Calu3 (cell line): ENCODE measurements at regions not wholly inside any gene's neighbourhood (a gene's known extent, or its start where the extent isn't known, plus 50 kb on each side); places are given as distances from the start of the nearest gene placed in this dataset.
A peak's percentile ranks its signal among the peaks of the same experiment; 100 is the strongest.

Experiments
- BruUV-seq: library from RNA; stranded (reverse); fragments of 400-500 nt; replicated peaks from 2 replicates; lab custom pipeline; 2021; lab: Mats Ljungman, UMichigan
- CTCF ChIA-PET: fragments of 300-600 bp; sonication (Branson Sonifier 250); formaldehyde crosslinking; loops from one replicate; lab custom pipeline; 2022; ENCODE audit warnings: antibody characterized with exemption; lab: Charles Lee
- DNase-seq: peaks from one replicate; pipeline ENCODE4 v3.0.0; 2022
- H3K27ac Mint-ChIP-seq: one replicate; pipeline ENCODE4 v1.8.0; 2022; ENCODE audit warnings: mixed read lengths; ENCODE audit not compliant: unreplicated experiment
- H3K27me3 Mint-ChIP-seq: one replicate; pipeline ENCODE4 v1.8.0; 2022; ENCODE audit warnings: mixed read lengths; ENCODE audit not compliant: unreplicated experiment
- H3K36me3 Mint-ChIP-seq: one replicate; pipeline ENCODE4 v1.8.0; 2022; ENCODE audit warnings: mild to moderate bottlenecking, moderate library complexity, mixed read lengths; ENCODE audit not compliant: insufficient read depth, unreplicated experiment
- H3K4me1 Mint-ChIP-seq: one replicate; pipeline ENCODE4 v1.8.0; 2022; ENCODE audit warnings: mild to moderate bottlenecking, low read depth, mixed read lengths; ENCODE audit not compliant: unreplicated experiment
- H3K4me3 Mint-ChIP-seq: one replicate; pipeline ENCODE4 v1.8.0; 2022; ENCODE audit warnings: mild to moderate bottlenecking, low read depth, moderate library complexity, mixed read lengths; ENCODE audit not compliant: unreplicated experiment
- H3K9me3 Mint-ChIP-seq: one replicate; pipeline ENCODE4 v1.8.0; 2022; ENCODE audit warnings: low read depth, mixed read lengths; ENCODE audit not compliant: unreplicated experiment
- intact Hi-C: fragments of 100-400 bp; cut with micrococcal nuclease; formaldehyde crosslinking; loops from one replicate; pipeline ENCODE4 v1.10.0; 2022; ENCODE audit not compliant: unreplicated experiment
- TF ChIP-seq, protein P1 (sequence below): fragments of 200-600 bp; IDR thresholded peaks from one replicate; pipeline ENCODE4 v1.8.0; 2022; ENCODE audit warnings: antibody characterized with exemption; ENCODE audit not compliant: unreplicated experiment

DNA sequence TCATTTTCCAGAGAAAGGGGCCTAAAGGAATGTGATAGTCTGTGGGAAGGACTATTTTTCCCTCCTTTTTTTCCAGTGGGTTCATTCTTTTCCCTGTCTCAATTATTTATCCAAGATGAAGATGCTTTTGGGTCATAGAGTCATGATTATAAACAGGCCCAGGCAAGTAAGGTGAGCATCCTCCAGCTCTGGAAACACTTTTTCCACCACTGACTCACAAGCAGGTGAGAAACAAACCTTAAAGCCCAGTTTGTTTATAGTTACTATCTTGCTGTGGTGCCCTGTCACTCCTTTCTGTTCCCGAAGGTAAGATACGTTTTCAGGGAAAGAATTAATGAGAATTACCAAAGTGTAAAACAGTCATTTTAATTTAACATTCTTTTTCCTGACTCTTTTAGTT lies 107.7 kb upstream of the IFNG-AS1 start:
- TF ChIP-seq, protein P1, sequence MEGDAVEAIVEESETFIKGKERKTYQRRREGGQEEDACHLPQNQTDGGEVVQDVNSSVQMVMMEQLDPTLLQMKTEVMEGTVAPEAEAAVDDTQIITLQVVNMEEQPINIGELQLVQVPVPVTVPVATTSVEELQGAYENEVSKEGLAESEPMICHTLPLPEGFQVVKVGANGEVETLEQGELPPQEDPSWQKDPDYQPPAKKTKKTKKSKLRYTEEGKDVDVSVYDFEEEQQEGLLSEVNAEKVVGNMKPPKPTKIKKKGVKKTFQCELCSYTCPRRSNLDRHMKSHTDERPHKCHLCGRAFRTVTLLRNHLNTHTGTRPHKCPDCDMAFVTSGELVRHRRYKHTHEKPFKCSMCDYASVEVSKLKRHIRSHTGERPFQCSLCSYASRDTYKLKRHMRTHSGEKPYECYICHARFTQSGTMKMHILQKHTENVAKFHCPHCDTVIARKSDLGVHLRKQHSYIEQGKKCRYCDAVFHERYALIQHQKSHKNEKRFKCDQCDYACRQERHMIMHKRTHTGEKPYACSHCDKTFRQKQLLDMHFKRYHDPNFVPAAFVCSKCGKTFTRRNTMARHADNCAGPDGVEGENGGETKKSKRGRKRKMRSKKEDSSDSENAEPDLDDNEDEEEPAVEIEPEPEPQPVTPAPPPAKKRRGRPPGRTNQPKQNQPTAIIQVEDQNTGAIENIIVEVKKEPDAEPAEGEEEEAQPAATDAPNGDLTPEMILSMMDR = no peak
- H3K36me3 Mint-ChIP-seq = peaks cover 5% of the 10 kb centered on the region
- no peak overlapping the region for H3K4me3 Mint-ChIP-seq
- CTCF ChIA-PET = no interaction called here
- H3K27me3 Mint-ChIP-seq = no peaks in the 10 kb centered on the region
- H3K27ac Mint-ChIP-seq = no peak overlapping the region
- no peaks in the 10 kb centered on the region for H3K9me3 Mint-ChIP-seq
- intact Hi-C loops = loop anchor here (10.0 kb wide), 1 partner anchor 137 kb away; no protein-coding TSS in a partner anchor
- no TSS peak for BruUV-seq
- no peak for DNase-seq
- H3K4me1 Mint-ChIP-seq = peaks cover 32% of the 10 kb centered on the region

DNA sequence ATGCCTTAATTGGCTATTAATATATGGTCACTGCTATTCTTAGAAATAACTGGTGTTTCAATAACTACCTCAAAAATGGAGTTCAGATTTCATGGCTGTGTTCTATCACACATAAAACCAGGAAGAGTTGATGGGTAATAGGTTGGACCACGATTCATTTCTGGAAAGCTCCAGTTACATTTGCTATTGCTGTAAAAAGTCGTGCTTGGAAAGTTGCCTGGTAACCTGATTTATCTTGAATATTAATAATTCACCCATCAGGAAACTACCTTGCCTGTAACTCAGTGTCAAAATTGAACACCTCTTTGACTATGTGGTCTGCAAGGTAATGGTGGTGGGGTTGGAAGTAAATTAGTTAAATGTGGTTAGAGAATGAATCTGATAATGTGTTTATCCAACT lies 104.7 kb upstream of the IFNG-AS1 start:
- Mint-ChIP-seq H3K9me3 (no peaks in the 10 kb centered on the region), H3K27me3 (no peaks in the 10 kb centered on the region), H3K27ac (peak overlapping the region; percentile 83), H3K4me1 (peaks cover 41% of the 10 kb centered on the region), H3K36me3 (peaks cover 5% of the 10 kb centered on the region), H3K4me3 (no peak overlapping the region)
- BruUV-seq = no TSS peak
- TF ChIP-seq, protein P1 = no peak
- intact Hi-C loops = loop anchor here (10.0 kb wide), 1 partner anchor 140 kb away; no protein-coding TSS in a partner anchor
- peak; percentile 14 for DNase-seq
- CTCF ChIA-PET = interaction anchor here (0.9 kb wide), 1 partner anchor 77 kb away, joined by 3 read pairs; no protein-coding TSS in a partner anchor

DNA sequence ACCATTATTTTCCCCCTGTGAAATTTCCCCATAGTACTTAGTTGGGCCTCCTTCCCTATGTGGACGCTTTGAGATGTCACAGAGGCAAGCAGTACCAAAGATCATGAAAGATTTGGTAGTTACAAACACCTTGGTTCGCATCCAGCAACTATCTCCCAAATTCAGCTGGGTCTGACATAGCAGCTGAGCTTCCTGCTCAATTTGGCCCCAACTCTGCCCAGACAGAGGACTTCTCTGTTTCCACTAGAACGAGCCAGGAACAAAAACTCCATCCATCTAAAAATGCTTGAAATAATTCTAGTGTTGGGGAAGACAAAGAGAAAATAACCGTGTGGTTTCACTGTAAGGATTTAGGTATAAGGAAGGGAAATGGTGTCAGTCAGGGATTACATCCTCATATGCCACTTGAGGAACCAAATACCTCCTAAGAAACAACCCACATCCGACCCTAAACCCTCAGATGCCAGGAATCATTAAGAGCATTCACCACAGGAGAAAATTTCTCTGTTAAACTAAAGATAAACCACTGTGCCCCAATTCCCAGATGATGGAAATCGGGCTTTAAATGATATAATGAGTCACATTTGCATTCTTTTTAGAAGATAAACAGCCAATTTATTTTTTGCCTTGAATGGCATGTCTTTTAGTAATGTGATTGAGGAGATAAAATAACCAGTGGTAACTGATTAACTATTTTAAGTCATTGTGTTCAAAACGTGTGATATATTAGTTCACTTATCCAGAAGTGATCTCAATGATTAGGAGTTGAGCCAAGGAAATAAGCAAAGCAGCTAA lies 103.7 kb upstream of the IFNG-AS1 start:
- Mint-ChIP-seq H3K36me3 (peaks cover 5% of the 10 kb centered on the region), H3K27me3 (no peaks in the 10 kb centered on the region), H3K4me1 (peaks cover 41% of the 10 kb centered on the region), H3K4me3 (peak overlapping the region; percentile 20), H3K9me3 (no peaks in the 10 kb centered on the region), H3K27ac (peak overlapping the region; percentile 83)
- TF ChIP-seq, protein P1 = no peak
- CTCF ChIA-PET = interaction anchor here (0.8 kb wide), 1 partner anchor 57 kb away, joined by 3 read pairs; no protein-coding TSS in a partner anchor
- intact Hi-C loops = loop anchor here (5.0 to 10.0 kb wide), 2 partner anchors 57 to 141 kb away; no protein-coding TSS in a partner anchor
- BruUV-seq = no TSS peak
- peak; percentile 10 for DNase-seq

DNA sequence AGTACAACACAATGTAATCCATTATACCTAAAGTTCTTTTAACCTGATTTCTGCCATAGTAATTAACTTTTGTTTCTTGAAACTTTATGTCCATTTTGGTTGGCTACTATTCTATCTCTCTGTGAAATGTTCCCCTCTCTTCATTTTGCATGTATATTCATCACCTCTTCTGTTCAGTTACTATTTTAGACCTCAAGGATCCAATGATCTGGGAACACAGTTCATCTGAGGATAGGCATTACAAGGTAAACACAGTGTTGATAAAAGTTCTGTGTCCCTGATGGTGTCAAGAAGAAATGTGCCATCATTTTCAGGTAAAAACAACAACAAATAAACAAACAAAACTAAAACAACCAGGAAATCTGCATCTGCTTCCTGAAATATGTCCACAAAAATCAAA lies 102.2 kb upstream of the IFNG-AS1 start:
- TF ChIP-seq, protein P1 = no peak
- intact Hi-C loops = loop anchor here (5.0 to 10.0 kb wide), 2 partner anchors 55 to 142 kb away; no protein-coding TSS in a partner anchor
- BruUV-seq = no TSS peak
- no peak for DNase-seq
- Mint-ChIP-seq H3K9me3 (no peaks in the 10 kb centered on the region), H3K27me3 (no peaks in the 10 kb centered on the region), H3K4me1 (peaks cover 40% of the 10 kb centered on the region), H3K36me3 (peaks cover 5% of the 10 kb centered on the region), H3K27ac (no peak overlapping the region), H3K4me3 (no peak overlapping the region)
- CTCF ChIA-PET = no interaction called here
